Breast epithelium (tissue), 3 donors: ENCODE measurements at regions not wholly inside any gene's neighbourhood (a gene's known extent, or its start where the extent isn't known, plus 50 kb on each side); places are given as distances from the start of the nearest gene placed in this dataset.

Source experiments
- POLR2A ChIP-seq: fragments of 450-650 bp; IDR thresholded peaks from one replicate; pipeline ENCODE4 v1.6.1; 2016; ENCODE audit warnings: antibody characterized with exemption, mild to moderate bottlenecking, moderate library complexity
- POLR2AphosphoS5 ChIP-seq, 3 donors: sonication (generic); formaldehyde crosslinking; IDR thresholded peaks; one replicate each; pipeline ENCODE4 v1.6.1; 2017; ENCODE audit warnings: antibody characterized with exemption in 3 of 3
- TF ChIP-seq, protein P1 (sequence below), 3 donors: fragments of 450-650 bp; IDR thresholded peaks; one replicate each; pipeline ENCODE4 v1.5.1; 2016 to 2017; ENCODE audit warnings: antibody characterized with exemption in 3 of 3, mild to moderate bottlenecking in 3 of 3, moderate library complexity in 3 of 3

DNA sequence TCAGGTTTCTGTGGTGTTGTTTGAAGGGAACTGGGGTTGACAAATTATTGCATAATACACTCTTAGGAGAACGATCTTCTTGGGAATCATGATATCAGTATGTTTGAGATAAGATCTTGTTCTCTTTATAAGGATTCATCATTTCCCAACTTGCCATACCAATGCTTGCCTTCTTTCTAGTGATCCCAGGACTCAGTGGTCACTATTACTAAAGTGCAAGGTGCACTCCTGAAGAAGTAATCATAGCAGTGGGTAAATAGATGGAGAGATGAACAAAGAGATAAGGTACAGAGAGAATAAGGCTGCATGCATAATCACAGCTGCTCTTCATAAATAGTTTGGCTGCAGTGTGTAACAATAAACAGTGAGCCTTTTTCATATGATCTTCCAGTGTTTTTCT is 404.0 kb downstream of the DOK5 start:
- TF ChIP-seq POLR2AphosphoS5 (IDR thresholded peaks at IDR 0.05) (no peak), POLR2A (no peak)
- TF ChIP-seq, protein P1, sequence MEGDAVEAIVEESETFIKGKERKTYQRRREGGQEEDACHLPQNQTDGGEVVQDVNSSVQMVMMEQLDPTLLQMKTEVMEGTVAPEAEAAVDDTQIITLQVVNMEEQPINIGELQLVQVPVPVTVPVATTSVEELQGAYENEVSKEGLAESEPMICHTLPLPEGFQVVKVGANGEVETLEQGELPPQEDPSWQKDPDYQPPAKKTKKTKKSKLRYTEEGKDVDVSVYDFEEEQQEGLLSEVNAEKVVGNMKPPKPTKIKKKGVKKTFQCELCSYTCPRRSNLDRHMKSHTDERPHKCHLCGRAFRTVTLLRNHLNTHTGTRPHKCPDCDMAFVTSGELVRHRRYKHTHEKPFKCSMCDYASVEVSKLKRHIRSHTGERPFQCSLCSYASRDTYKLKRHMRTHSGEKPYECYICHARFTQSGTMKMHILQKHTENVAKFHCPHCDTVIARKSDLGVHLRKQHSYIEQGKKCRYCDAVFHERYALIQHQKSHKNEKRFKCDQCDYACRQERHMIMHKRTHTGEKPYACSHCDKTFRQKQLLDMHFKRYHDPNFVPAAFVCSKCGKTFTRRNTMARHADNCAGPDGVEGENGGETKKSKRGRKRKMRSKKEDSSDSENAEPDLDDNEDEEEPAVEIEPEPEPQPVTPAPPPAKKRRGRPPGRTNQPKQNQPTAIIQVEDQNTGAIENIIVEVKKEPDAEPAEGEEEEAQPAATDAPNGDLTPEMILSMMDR (IDR thresholded peaks at IDR 0.05), result no peak
